Inferior parietal cortex (tissue), 1 donor: ENCODE measurements at regions not wholly inside any gene's neighbourhood (a gene's known extent, or its start where the extent isn't known, plus 50 kb on each side); places are given as distances from the start of the nearest gene placed in this dataset.

Experiments used
- DNase-seq: peaks from one replicate; pipeline ENCODE4 v3.0.0-alpha.2; 2016; ENCODE audit errors: extremely low spot score

DNA sequence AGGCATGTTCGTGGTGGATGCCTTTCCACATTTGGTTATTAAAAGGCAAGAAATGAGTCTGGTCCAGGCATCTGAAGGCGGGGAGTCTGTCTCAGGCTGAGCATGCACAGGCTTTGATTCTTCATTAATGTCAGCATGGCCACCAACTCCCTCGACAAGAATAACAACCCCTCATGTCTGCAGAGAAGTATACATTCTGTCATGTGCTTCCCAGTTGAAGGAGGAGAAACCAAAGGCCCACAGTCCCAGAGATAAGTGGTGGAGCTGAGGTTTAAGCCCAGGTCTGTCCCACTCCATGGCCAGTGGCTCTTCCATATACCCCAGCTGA lies 61.6 kb upstream of the LAPTM5 start:
- no peak for DNase-seq

DNA sequence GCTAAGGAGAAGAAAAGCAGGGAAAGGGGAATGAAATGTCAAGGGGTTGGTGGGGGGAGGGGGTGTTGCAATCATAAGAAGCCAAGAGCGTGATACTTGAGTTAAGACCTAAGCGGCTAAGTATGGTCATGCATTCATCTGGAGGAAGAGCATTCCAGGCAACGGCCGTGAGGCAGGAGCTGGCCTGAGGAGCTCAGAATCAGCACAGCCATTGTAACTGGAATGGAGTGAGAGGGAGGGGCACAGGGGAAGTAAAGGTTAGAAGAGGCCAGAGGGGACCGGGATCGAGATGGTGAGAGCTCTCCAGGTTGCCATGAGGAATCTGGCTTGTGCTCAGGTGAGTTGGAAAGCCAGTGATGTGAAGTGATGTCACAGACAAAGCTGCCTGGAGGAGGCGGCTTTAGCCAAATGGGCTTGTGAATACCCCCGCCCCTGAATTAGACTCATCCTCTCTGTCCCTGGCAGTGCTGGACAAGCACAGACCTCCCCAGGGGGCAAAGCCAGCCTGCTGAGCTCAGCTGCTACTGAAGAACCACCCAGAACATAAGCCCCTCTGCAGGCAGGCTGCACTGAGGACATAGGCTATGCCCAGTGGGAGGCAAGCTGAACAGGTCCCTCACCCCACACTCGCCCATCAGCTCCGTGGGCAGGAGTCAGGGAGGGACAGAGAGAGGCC lies 61.1 kb upstream of the LAPTM5 start:
- no peak for DNase-seq

DNA sequence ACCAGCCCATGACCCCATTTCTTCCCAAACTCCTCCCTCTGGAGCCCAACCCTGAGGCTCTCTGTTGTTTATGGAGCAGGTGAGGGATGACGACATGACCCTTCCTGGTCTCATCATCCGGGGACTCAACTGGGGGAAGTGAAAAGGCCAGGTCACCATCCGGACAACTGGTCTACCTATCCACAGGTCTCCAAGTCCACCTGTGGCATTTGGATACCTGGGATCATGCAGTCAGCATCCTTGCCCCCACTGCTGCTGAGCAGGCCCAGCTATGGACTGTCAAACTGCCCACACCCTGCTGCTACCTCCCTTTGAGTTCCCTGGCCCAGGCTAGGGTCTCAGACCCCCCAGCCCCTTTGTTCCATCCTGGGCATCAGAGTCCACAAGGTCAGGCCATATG lies 60.0 kb upstream of the LAPTM5 start:
- no peak for DNase-seq

DNA sequence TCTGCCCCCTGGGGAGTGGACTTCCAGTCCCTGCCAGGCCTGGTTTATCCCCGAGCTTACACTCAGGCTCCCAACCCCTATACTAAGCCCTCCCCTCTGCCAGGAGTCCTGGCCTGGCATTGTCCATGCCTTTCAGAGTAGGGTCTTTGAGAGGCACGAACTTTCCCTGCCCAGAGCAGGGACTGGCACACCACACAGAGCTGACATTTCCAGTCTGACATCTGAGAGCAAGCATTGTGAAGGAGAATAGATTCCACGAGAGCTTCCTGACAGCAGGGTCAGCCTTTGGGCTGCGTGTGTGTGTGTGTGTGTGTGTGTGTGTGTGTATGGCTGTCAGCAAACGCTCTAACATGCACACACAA lies 59.5 kb upstream of the LAPTM5 start:
- no peak for DNase-seq

DNA sequence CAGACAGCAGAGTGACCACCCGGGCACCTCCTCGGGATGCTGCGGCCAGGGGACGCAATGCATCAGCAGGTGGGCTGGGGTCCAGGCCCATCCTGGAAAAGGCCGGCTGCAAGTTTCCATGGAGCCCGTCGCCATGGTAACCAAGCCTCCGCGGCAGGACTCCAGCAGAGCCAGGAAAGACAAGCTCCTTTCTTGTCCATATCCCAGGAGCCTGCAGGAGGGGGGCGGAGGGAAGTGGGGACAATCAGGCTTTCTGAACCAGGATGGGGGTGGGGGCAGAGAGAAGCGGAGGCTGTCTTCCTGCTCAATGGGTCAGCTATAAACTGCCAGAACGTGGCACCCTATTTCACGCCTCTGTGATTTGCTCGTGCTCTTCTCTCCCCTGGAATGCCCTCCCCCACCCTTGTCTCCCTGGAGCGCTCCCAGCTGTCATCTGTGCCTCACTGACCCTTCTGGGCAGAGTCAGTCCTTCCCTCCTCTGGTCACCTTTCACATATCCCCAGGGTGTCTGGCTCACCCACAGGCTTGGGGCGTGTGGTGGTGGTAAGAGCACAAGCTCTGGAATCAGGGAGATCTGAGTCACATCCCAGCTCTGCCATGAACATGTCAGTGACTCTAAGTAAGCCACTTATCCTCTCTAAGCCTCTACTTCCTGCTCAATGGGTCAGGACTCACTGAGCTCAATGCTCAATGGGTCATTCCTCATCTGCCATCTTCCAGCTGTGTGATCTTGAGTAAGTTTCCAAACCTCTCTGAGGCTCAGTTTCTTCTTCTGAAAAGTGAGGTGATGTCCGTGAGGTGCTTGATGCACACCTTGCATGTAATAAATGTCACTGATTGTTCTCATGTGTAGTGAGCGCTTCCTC lies 58.9 kb upstream of the LAPTM5 start:
- DNase-seq: peak; percentile 79

DNA sequence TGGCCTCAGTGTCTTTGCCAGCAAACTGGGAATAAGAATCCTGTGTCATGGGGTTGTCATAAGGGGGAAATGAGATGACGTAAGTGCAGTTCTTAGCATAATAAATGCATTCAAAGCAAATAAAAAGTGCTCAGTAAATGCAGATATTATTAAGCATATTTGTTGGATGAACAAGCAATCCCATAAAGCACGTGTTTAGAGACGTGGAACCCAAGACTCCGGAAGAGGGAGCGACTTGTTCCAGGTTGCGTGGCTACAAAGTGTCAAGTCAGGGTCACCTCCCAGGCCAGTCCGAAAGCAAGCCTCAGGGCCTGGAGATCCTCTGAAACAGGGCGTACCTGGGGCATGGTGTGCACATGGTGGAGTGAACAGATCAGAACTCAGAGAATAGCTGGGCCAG lies 58.0 kb upstream of the LAPTM5 start:
- no peak for DNase-seq

DNA sequence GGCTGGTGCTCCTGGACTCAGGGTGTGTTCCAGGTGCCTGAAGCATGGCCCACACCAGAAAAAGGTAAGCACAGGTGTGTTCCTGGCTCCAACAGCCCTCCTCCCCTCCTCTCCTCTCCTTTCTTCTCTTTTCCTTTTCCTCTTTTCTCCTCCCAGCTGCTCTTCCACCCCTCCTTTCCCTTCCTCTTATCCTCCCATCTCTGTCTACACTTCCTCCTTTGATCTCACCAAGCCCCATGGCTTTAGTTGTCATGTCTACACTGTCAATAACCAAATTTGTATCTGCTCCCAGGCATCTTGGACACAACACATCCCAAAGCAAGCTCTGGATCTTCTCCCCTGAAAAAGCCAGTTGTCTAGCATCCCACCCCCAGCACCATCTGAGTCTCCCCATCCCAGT lies 56.7 kb upstream of the LAPTM5 start:
- DNase-seq: no peak

- no peak for DNase-seq
Observed at GRCh38 chr1:30812076-30812475, 54.5 kb upstream of the LAPTM5 start.

- no peak for DNase-seq
Observed at GRCh38 chr1:30811187-30811586, 53.6 kb upstream of the LAPTM5 start.

- no peak for DNase-seq
Observed at GRCh38 chr1:30810416-30811080, 53.0 kb upstream of the LAPTM5 start.

- no peak for DNase-seq
Observed at GRCh38 chr1:30809514-30810263, 52.1 kb upstream of the LAPTM5 start.

GRCh38 chr1:30808067-30808662 lies 50.6 kb upstream of the LAPTM5 start:
- DNase-seq: no peak

GRCh38 chr1:30807318-30808066 lies 49.9 kb upstream of the LAPTM5 start:
- no peak for DNase-seq
